OCI-LY3 (cell line): ENCODE measurements at regions not wholly inside any gene's neighbourhood (a gene's known extent, or its start where the extent isn't known, plus 50 kb on each side); places are given as distances from the start of the nearest gene placed in this dataset.

Experiments
- CTCF ChIP-seq: fragments of 200-600, 300-600 bp; sonication (generic); IDR thresholded peaks from 2 replicates; pipeline ENCODE4 v1.5.1; 2014; ENCODE audit warnings: antibody characterized with exemption, low read length, low read depth
- EZH2phosphoT487 ChIP-seq: fragments of 200-600 bp; shearing (Covaris generic); IDR thresholded peaks from 2 replicates; pipeline ENCODE4 v1.6.1; 2018; ENCODE audit warnings: antibody characterized with exemption, mixed run types, low read depth

GRCh38 chr15:77862651-77863104, 214.8 kb downstream of the TBC1D2B start:
- TF ChIP-seq CTCF (no peak), EZH2phosphoT487 (no peak)
